ENCODE measurements at regions not wholly inside any gene's neighbourhood (a gene's known extent, or its start where the extent isn't known, plus 50 kb on each side); places are given as distances from the start of the nearest gene placed in this dataset.

- no peak for DNase-seq
- no peak overlapping the region for H2BK120ac ChIP-seq (ENCODE audit: low read depth, low read length, poor library complexity, severe bottlenecking)
- no peak overlapping the region for H3K56ac ChIP-seq (ENCODE audit: insufficient read length, low read depth, low read length)
- peaks cover 8% of the 10 kb centered on the region for H3K9me3 ChIP-seq (ENCODE audit: control insufficient read depth, low read depth, low read length)
- Mint-ChIP-seq H3K36me3 (ENCODE audit: insufficient read depth in 1 of 3, low read depth in 3 of 3) (peaks cover 6 to 13% (median 7%) of the 10 kb centered on the region in 3 experiments), H3K27ac (no peak overlapping the region), H3K9me3 (peaks cover 14% of the 10 kb centered on the region in 2 experiments), H3K27me3 (ENCODE audit: low read depth) (peaks cover 2% of the 10 kb centered on the region; the same call in 1 of the 2 replicates), H3K4me3 (no peak overlapping the region), H3K4me1 (peaks cover 14 to 17% of the 10 kb centered on the region in 2 experiments)
- H3K27me3 ChIP-seq (ENCODE audit: insufficient read depth, low read length): no peaks in the 10 kb centered on the region
- no peak overlapping the region for H2AFZ ChIP-seq (ENCODE audit: low read length)
- no peak overlapping the region for H3K27ac ChIP-seq (ENCODE audit: insufficient read length, low read depth, low read length)
- no peak overlapping the region for H2BK12ac ChIP-seq (ENCODE audit: insufficient read length, low read depth, low read length)
- H4K5ac ChIP-seq (ENCODE audit: insufficient read length, low read depth, low read length): no peak overlapping the region
- H4K20me1 ChIP-seq (ENCODE audit: control insufficient read depth, insufficient read depth, insufficient read length): no peaks in the 10 kb centered on the region
- H2BK20ac ChIP-seq (ENCODE audit: low read depth, low read length, poor library complexity, severe bottlenecking): no peak overlapping the region
- no peak overlapping the region for H2AK5ac ChIP-seq (ENCODE audit: insufficient read length, low read length)
- no peak overlapping the region for H2BK5ac ChIP-seq (ENCODE audit: insufficient read length, low read length)
- H4K8ac ChIP-seq (replicated peaks; ENCODE audit: insufficient read length, low read depth, low read length): no peak overlapping the region
- H4K91ac ChIP-seq (ENCODE audit: insufficient read length, low read depth, low read length): no peak overlapping the region
- peaks cover 2% of the 10 kb centered on the region; the same call in 1 of the 2 replicates for H3K4me1 ChIP-seq (ENCODE audit: insufficient read depth, low read length)
- no peak overlapping the region for H3K4ac ChIP-seq (ENCODE audit: low read depth, low read length)
- no peak overlapping the region for H3T11ph ChIP-seq (ENCODE audit: low read length)
- no peaks in the 10 kb centered on the region for H3K79me1 ChIP-seq (ENCODE audit: insufficient read depth, low read depth, low read length, poor library complexity, severe bottlenecking)
- no peak overlapping the region for H3K14ac ChIP-seq (ENCODE audit: insufficient read depth, low read length)
- no peak overlapping the region for H3K4me2 ChIP-seq (ENCODE audit: insufficient read depth, insufficient read length, low read length)
- H3K79me2 ChIP-seq (ENCODE audit: insufficient read depth, low read length): no peaks in the 10 kb centered on the region
- no peak overlapping the region for H3K9ac ChIP-seq (ENCODE audit: extremely low read depth, insufficient read length, low read length)
- no peak overlapping the region for H3K23ac ChIP-seq (ENCODE audit: insufficient read length, low read depth, low read length)
- H3K23me2 ChIP-seq (ENCODE audit: insufficient read length, low read depth, low read length, poor library complexity, severe bottlenecking): no peaks in the 10 kb centered on the region
- H2BK15ac ChIP-seq (ENCODE audit: low read depth, low read length): no peak overlapping the region
- no CpG with 5 or more reads among the region's 9 CpGs for WGBS (ENCODE audit: extremely low coverage, insufficient read length, low lambda C conversion rate)
- no peak for TF ChIP-seq CTCF (conservative IDR thresholded peaks at IDR 0.05)
- H3K18ac ChIP-seq (ENCODE audit: insufficient read length, low read depth, low read length): no peak overlapping the region
Observed at GRCh38 chr9:88737876-88738275, 202.9 kb downstream of the NXNL2 start.

Data from H9 (cell line).